ENCODE measurements at regions not wholly inside any gene's neighbourhood (a gene's known extent, or its start where the extent isn't known, plus 50 kb on each side); places are given as distances from the start of the nearest gene placed in this dataset.

DNA sequence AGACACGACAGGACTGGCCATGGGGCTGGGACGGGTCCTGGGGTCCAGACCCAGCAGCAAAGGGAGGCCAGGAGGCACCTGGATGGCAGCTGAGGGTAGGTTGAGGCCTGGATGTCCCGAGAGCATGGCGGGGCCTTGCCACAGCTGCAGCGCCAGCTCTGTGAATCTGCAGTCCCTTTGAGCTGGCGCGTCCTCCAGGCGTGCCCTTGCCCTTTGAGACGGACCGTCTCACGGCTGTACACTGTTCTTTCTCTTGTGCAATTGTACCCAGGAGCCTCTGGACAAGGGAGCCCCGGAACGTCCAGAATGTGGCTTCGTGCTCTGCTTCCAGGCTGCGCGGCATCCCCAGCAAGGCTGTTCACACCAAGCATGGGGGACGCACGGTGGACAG lies 69.5 kb upstream of the CIBAR2 start:
- TF ChIP-seq POLR2AphosphoS5 (IDR thresholded peaks at IDR 0.05; ENCODE audit: low read depth, low read length) = no peak
- no peak for TF ChIP-seq POLR2A (IDR thresholded peaks at IDR 0.05; ENCODE audit: low read depth, low read length)
- TF ChIP-seq TAF1 (IDR thresholded peaks at IDR 0.05; ENCODE audit: low read depth, low read length) = no peak
- no peak for TF ChIP-seq POU2F2 (IDR thresholded peaks at IDR 0.05; ENCODE audit: low read depth, low read length)
- no peak for TF ChIP-seq SPI1 (IDR thresholded peaks at IDR 0.05; ENCODE audit: low read depth, low read length)
- no peak for TF ChIP-seq PAX5 (IDR thresholded peaks at IDR 0.05; ENCODE audit: insufficient read depth, low read length, severe bottlenecking)

All from GM12891 (cell line).